ENCODE measurements at regions not wholly inside any gene's neighbourhood (a gene's known extent, or its start where the extent isn't known, plus 50 kb on each side); places are given as distances from the start of the nearest gene placed in this dataset.

- DNase-seq (ENCODE audit: low read depth in 1 of 2, low spot score in 1 of 2): no peak
- H3K27ac ChIP-seq (replicated peaks): no peak overlapping the region
- TF ChIP-seq SPI1 (IDR thresholded peaks at IDR 0.05; ENCODE audit: borderline replicate concordance, low read depth) (no peak), REST (IDR thresholded peaks at IDR 0.05; ENCODE audit: insufficient replicate concordance, low read depth) (no peak), CTCF (IDR thresholded peaks at IDR 0.05; ENCODE audit: insufficient read depth, low read length) (no peak), GABPA (IDR thresholded peaks at IDR 0.05; ENCODE audit: low read depth) (no peak), POLR2AphosphoS5 (IDR thresholded peaks at IDR 0.05; ENCODE audit: low read depth) (no peak)
- H3K4me3 ChIP-seq (replicated peaks; ENCODE audit: insufficient read depth, low read length): no peak overlapping the region
- no peaks in the 10 kb centered on the region for H3K27me3 ChIP-seq (ENCODE audit: insufficient read depth, poor library complexity, severe bottlenecking)
These were observed 93.6 kb upstream of the NOX3 start for GRCh38 chr6:155549028-155549798.

GRCh38 chr6:155548576-155548975 lies 92.9 kb upstream of the NOX3 start:
- Histone ChIP-seq H3K27ac (replicated peaks) (no peak overlapping the region), H3K4me3 (replicated peaks; ENCODE audit: insufficient read depth, low read length) (no peak overlapping the region), H3K27me3 (ENCODE audit: insufficient read depth, poor library complexity, severe bottlenecking) (no peaks in the 10 kb centered on the region)
- DNase-seq (ENCODE audit: low read depth in 1 of 2, low spot score in 1 of 2): no peak
- TF ChIP-seq POLR2AphosphoS5 (IDR thresholded peaks at IDR 0.05; ENCODE audit: low read depth) (no peak), SPI1 (IDR thresholded peaks at IDR 0.05; ENCODE audit: borderline replicate concordance, low read depth) (no peak), GABPA (IDR thresholded peaks at IDR 0.05; ENCODE audit: low read depth) (no peak), REST (IDR thresholded peaks at IDR 0.05; ENCODE audit: insufficient replicate concordance, low read depth) (no peak), CTCF (IDR thresholded peaks at IDR 0.05; ENCODE audit: insufficient read depth, low read length) (no peak)

GRCh38 chr6:155544677-155545076 lies 89.0 kb upstream of the NOX3 start:
- TF ChIP-seq CTCF (IDR thresholded peaks at IDR 0.05; ENCODE audit: insufficient read depth, low read length): no peak
- TF ChIP-seq REST (IDR thresholded peaks at IDR 0.05; ENCODE audit: insufficient replicate concordance, low read depth): no peak
- H3K27me3 ChIP-seq (ENCODE audit: insufficient read depth, poor library complexity, severe bottlenecking): no peaks in the 10 kb centered on the region
- no peak for DNase-seq (ENCODE audit: low read depth in 1 of 2, low spot score in 1 of 2)
- no peak overlapping the region for H3K27ac ChIP-seq (replicated peaks)
- H3K4me3 ChIP-seq (replicated peaks; ENCODE audit: insufficient read depth, low read length): no peak overlapping the region
